HL-60/S4 (cell line): ENCODE measurements at regions not wholly inside any gene's neighbourhood (a gene's known extent, or its start where the extent isn't known, plus 50 kb on each side); places are given as distances from the start of the nearest gene placed in this dataset.

Experiments
- in situ Hi-C: fragments of 300-500 bp; cut with MboI; formaldehyde crosslinking; loops from 2 replicates; pipeline ENCODE4 v1.14.3; 2022; ENCODE audit warnings: low sequenced_read_pairs

GRCh38 chr3:176969066-176969465 is 228.2 kb downstream of the TBL1XR1 start:
- in situ Hi-C loops: no loop called here

- in situ Hi-C loops: no loop called here
These were observed 228.7 kb downstream of the TBL1XR1 start for GRCh38 chr3:176968631-176969030.

GRCh38 chr3:176967522-176967921 is 229.8 kb downstream of the TBL1XR1 start:
- in situ Hi-C loops: no loop called here

- in situ Hi-C loops: no loop called here
These were observed 232.6 kb downstream of the TBL1XR1 start for GRCh38 chr3:176964661-176965060.

- in situ Hi-C loops: no loop called here
These were observed 235.4 kb downstream of the TBL1XR1 start for GRCh38 chr3:176961916-176962315.

GRCh38 chr3:176959867-176960266 is 237.4 kb downstream of the TBL1XR1 start:
- in situ Hi-C loops: no loop called here

- in situ Hi-C loops: no loop called here
These were observed 238.7 kb downstream of the TBL1XR1 start for GRCh38 chr3:176958560-176958959.

GRCh38 chr3:176954517-176954916 is 242.8 kb downstream of the TBL1XR1 start:
- in situ Hi-C loops: no loop called here

GRCh38 chr3:176953106-176954060 is 243.9 kb downstream of the TBL1XR1 start:
- in situ Hi-C loops: no loop called here

- in situ Hi-C loops: no loop called here
These were observed 245.5 kb downstream of the TBL1XR1 start for GRCh38 chr3:176951586-176952292.

GRCh38 chr3:176951144-176951543 is 246.1 kb downstream of the TBL1XR1 start:
- in situ Hi-C loops: no loop called here

- in situ Hi-C loops: no loop called here
These were observed 246.5 kb downstream of the TBL1XR1 start for GRCh38 chr3:176950743-176951142.

GRCh38 chr3:176948151-176948550 is 249.1 kb downstream of the TBL1XR1 start:
- in situ Hi-C loops: loop anchor here (25.0 kb wide), 1 partner anchor 436 kb away; no protein-coding TSS in a partner anchor

- in situ Hi-C loops: loop anchor here (25.0 kb wide), 1 partner anchor 434 kb away; no protein-coding TSS in a partner anchor
These were observed 251.1 kb downstream of the TBL1XR1 start for GRCh38 chr3:176946202-176946601.

GRCh38 chr3:176942305-176942704 is 255.0 kb downstream of the TBL1XR1 start:
- in situ Hi-C loops: loop anchor here (25.0 kb wide), 1 partner anchor 430 kb away; no protein-coding TSS in a partner anchor

- in situ Hi-C loops: loop anchor here (25.0 kb wide), 1 partner anchor 429 kb away; no protein-coding TSS in a partner anchor
These were observed 255.6 kb downstream of the TBL1XR1 start for GRCh38 chr3:176941689-176942088.

- in situ Hi-C loops: loop anchor here (25.0 kb wide), 1 partner anchor 427 kb away; no protein-coding TSS in a partner anchor
These were observed 258.1 kb downstream of the TBL1XR1 start for GRCh38 chr3:176939022-176939817.

GRCh38 chr3:176937994-176938393 is 259.3 kb downstream of the TBL1XR1 start:
- in situ Hi-C loops: loop anchor here (25.0 kb wide), 1 partner anchor 426 kb away; no protein-coding TSS in a partner anchor

- in situ Hi-C loops: loop anchor here (25.0 kb wide), 1 partner anchor 425 kb away; no protein-coding TSS in a partner anchor
These were observed 259.7 kb downstream of the TBL1XR1 start for GRCh38 chr3:176937541-176937940.

- in situ Hi-C loops: loop anchor here (25.0 kb wide), 1 partner anchor 423 kb away; no protein-coding TSS in a partner anchor
These were observed 261.9 kb downstream of the TBL1XR1 start for GRCh38 chr3:176935194-176935888.
